Dendritic cell treated with granulocyte-macrophage colony-stimulating factor and Interleukin-4, amounts not matched to agents 40 ng/mL and 50 ng/mL, for 4 days (primary cell): ENCODE measurements at regions not wholly inside any gene's neighbourhood (a gene's known extent, or its start where the extent isn't known, plus 50 kb on each side); places are given as distances from the start of the nearest gene placed in this dataset.

Experiments
- H3K27ac Mint-ChIP-seq: one replicate; pipeline ENCODE4 v1.8.0; 2022; ENCODE audit warnings: mild to moderate bottlenecking, mixed read lengths
- H3K27me3 Mint-ChIP-seq: one replicate; pipeline ENCODE4 v1.8.0; 2022; ENCODE audit warnings: mild to moderate bottlenecking, mixed read lengths
- H3K36me3 Mint-ChIP-seq: one replicate; pipeline ENCODE4 v1.8.0; 2022; ENCODE audit warnings: low read depth, mixed read lengths
- H3K4me1 Mint-ChIP-seq: one replicate; pipeline ENCODE4 v1.8.0; 2022; ENCODE audit warnings: low read depth, mixed read lengths
- H3K4me3 Mint-ChIP-seq: one replicate; pipeline ENCODE4 v1.8.0; 2022; ENCODE audit warnings: mild to moderate bottlenecking, moderate library complexity, mixed read lengths
- H3K9me3 Mint-ChIP-seq: one replicate; pipeline ENCODE4 v1.8.0; 2022; ENCODE audit warnings: mixed read lengths
- intact Hi-C: fragments of 100-400 bp; cut with micrococcal nuclease; formaldehyde crosslinking; loops from one replicate; pipeline ENCODE4 v1.15.0; 2022

DNA sequence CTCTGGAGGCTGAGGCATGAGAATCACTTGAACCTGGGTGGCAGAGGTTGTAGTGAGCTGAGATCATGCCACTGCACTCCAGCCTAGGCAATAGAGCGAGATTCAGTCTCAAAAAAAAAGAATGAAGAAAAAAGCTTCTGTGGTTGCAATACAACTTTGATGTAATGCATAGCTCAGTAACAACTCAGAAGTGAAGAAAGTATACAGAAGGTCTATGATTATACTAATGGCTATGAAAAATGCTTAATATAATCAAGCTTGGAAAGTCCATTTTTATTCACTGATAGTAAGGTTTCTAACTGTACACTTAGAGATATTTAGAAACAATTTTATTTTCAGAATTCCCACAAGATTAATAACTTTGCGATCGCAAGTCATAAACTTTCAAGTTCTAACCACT, 88.2 kb upstream of the FRMD6 start:
- intact Hi-C loops, result no loop called here
- Mint-ChIP-seq H3K27me3 (peaks cover 2% of the 10 kb centered on the region), H3K4me3 (no peak overlapping the region), H3K4me1 (no peaks in the 10 kb centered on the region), H3K36me3 (no peaks in the 10 kb centered on the region), H3K9me3 (no peaks in the 10 kb centered on the region), H3K27ac (no peak overlapping the region)

DNA sequence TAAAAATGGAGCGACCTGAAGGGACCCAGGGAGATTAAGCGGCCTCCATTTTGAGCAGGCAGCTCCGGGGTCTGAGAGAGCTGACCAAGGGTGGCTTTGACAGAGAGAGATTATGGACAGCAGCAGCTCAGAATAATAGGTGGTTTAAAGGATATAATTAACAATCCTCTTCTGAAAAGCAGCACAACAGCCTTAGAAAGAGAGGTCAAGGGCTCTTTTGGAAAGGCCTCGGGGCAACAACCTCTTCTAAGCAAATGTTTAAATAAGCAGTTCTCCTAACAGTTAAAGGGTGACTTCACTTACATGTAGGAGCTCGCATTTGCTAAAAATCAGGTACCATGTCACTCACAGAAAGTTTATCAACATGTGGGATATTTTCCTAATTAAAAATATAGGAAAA, 87.2 kb upstream of the FRMD6 start:
- no peak overlapping the region for H3K27ac Mint-ChIP-seq
- intact Hi-C loops, result no loop called here
- peaks cover 2% of the 10 kb centered on the region for H3K27me3 Mint-ChIP-seq
- H3K4me3 Mint-ChIP-seq, result no peak overlapping the region
- no peaks in the 10 kb centered on the region for H3K36me3 Mint-ChIP-seq
- no peaks in the 10 kb centered on the region for H3K4me1 Mint-ChIP-seq
- H3K9me3 Mint-ChIP-seq, result no peaks in the 10 kb centered on the region

DNA sequence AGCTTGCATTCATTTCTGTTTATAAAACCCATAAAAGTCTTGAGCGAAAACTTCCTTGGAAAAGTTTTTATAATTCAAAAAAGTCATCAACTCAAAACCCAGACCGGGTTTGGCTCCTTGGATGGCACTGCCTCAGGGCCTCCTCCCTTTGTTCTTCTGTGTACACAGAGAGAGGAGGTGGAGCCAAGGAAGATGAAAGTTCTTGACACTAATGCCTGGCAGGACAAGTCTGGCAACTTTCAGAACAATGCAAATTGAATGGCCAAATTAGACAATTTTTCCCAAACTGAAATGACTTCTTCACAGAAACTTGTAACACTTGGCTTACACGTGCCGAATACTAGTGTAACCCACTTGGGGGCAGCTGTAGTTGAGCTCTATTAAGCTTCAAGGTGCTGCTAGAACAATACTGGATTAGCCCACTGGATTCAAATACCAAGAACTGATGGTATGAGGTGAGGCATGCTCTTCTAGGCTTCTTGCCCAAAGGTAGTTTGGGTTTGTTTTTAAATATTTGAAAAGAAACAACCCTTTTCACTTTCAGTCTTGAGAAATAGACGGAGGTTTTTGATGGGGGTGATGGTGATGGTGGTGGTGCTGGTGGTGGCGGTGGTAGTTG, 86.6 kb upstream of the FRMD6 start:
- no peaks in the 10 kb centered on the region for H3K4me1 Mint-ChIP-seq
- intact Hi-C loops, result no loop called here
- H3K27ac Mint-ChIP-seq, result no peak overlapping the region
- no peaks in the 10 kb centered on the region for H3K9me3 Mint-ChIP-seq
- peaks cover 2% of the 10 kb centered on the region for H3K27me3 Mint-ChIP-seq
- H3K36me3 Mint-ChIP-seq, result no peaks in the 10 kb centered on the region
- no peak overlapping the region for H3K4me3 Mint-ChIP-seq

DNA sequence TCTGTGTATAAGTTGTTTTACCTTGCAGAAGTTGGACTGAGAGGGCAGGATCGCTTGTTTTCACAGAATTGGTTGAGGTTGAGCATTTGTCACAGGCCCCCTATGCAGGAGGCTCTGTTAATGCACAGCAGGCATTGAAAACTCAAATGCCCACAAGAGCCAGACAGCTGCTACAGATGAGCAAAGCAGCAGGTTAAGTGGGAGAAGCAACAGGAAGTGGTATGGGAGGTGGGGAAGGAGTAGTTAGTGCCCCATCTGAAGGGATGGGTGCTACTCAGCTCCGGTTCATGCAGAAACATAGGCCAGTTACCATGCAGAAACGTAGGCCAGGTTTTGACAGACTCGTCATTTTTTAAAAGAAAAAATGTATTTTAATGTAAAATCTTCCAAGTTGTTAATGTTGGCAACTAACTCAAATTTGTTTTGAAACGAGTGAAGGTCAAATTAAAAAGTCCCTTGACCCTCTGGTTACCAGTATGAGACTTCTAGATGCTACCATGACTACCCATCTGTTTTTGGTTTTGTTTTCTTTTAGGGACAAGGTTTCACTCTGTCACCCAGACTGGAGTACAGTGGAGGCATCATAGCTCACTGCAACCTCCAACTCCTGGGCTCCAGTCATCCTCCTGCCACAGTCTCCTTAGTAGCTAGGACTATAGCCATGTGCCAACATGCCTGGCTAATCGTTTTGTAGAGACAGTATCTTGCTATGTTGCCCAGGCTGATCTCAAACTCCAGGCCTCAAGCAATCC, 84.7 kb upstream of the FRMD6 start:
- H3K27ac Mint-ChIP-seq, result no peak overlapping the region
- H3K27me3 Mint-ChIP-seq, result peaks cover 2% of the 10 kb centered on the region
- intact Hi-C loops, result no loop called here
- H3K9me3 Mint-ChIP-seq, result no peaks in the 10 kb centered on the region
- H3K36me3 Mint-ChIP-seq, result no peaks in the 10 kb centered on the region
- no peak overlapping the region for H3K4me3 Mint-ChIP-seq
- no peaks in the 10 kb centered on the region for H3K4me1 Mint-ChIP-seq

DNA sequence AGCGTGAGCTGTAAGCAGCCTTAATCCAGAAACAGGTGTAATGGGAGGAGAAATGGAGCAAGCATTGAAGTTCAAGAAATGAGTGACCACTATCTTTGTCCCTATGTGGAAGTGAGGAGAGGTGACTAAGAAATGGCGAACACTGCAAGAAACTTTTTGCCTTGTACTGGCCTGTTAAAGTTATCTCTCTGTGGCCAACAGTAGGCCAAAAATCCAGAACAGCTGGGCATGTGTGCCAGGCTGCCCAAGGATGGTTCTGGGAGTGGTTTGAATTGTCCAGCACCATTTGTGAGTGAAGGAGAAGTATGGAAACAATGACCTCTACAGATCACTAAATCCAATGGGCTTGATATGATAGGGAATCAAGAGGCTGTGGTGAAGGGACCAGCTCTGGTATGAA, 83.3 kb upstream of the FRMD6 start:
- Mint-ChIP-seq H3K36me3 (no peaks in the 10 kb centered on the region), H3K4me3 (no peak overlapping the region), H3K9me3 (no peaks in the 10 kb centered on the region), H3K27ac (no peak overlapping the region), H3K4me1 (no peaks in the 10 kb centered on the region), H3K27me3 (peaks cover 5% of the 10 kb centered on the region)
- intact Hi-C loops, result loop anchor here (2.0 kb wide), 1 partner anchor 20 kb away; no protein-coding TSS in a partner anchor

DNA sequence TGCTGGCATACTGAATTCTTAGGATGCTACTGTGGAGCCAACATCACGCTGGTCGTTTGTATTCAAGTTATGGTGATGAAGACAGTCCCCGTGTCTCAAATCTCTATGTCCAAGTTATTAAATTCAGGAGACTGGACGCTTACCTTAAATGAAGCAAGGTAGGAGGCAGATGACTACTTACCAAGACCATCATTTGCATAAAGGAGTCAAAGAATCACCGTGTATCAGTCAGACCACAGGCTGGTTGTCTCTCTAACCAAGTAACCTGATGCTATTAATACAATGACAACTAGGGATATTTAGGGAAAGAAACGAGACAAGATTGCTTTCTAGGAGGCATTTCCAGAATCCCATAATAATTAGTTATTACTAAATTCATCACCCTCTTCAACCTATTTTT, 78.1 kb upstream of the FRMD6 start:
- Mint-ChIP-seq H3K4me3 (no peak overlapping the region), H3K36me3 (no peaks in the 10 kb centered on the region), H3K27me3 (peaks cover 13% of the 10 kb centered on the region), H3K27ac (no peak overlapping the region), H3K9me3 (no peaks in the 10 kb centered on the region), H3K4me1 (peaks cover 3% of the 10 kb centered on the region)
- intact Hi-C loops, result no loop called here

DNA sequence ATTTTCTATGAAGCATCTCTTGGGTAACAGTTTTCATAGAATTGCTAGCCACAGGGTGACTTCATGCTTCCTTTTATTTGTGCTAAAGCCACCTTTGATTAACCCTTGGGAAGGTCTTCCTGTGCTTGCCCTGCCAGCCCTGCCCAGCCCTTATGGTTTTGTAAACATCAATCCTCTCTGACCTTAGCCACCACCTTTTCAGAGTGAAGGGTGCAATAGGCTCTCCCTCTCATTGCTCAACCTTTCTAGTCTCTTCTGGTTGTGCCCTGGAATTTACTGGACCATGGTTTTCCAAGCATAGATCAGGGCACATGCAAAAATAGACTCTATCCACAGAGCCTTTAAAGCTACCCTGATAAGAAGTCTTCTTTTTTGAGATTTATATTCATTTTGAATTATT, 77.7 kb upstream of the FRMD6 start:
- Mint-ChIP-seq H3K4me1 (peaks cover 6% of the 10 kb centered on the region), H3K27ac (no peak overlapping the region), H3K9me3 (no peaks in the 10 kb centered on the region), H3K36me3 (no peaks in the 10 kb centered on the region), H3K27me3 (peaks cover 13% of the 10 kb centered on the region), H3K4me3 (no peak overlapping the region)
- intact Hi-C loops, result no loop called here

DNA sequence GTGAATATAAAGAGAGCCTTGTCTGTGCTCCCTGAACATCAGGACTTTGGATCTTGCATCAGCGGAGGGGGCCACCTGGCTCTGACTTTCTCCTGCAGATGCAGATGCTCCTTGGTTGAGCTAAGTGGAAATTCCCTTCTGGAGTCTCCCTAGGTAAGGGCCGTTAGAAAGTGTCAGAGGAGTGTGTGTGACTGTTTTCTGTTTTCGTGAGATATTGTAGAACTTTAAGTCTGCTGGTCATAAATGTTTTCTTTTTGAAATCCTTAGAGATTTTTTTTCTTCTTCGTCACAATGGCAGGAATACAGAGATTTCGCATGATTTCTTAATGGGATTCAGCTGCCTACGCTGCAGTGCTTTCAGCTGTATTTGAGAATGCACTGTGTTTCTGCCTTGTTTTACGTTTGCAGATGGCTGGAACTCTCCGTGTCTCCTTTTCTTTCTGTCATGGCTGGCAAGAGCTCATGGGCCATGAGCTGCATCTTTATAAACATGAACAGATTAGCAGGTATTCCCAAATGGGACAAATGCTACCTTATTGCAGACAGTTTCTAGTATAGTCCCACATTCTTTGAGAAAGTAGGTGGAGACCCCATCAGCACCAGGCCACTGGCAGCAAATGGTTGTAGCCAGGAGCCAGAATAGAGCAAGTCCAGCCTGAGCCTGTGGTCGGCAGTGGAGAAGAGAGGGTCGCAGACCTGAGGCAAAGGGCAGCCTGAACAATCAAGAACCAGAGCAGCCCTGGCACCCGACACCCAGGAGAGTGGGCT, 76.2 kb upstream of the FRMD6 start:
- H3K4me1 Mint-ChIP-seq, result peaks cover 6% of the 10 kb centered on the region
- no peak overlapping the region for H3K27ac Mint-ChIP-seq
- H3K4me3 Mint-ChIP-seq, result no peak overlapping the region
- no peaks in the 10 kb centered on the region for H3K36me3 Mint-ChIP-seq
- H3K9me3 Mint-ChIP-seq, result no peaks in the 10 kb centered on the region
- intact Hi-C loops, result no loop called here
- H3K27me3 Mint-ChIP-seq, result peaks cover 16% of the 10 kb centered on the region

DNA sequence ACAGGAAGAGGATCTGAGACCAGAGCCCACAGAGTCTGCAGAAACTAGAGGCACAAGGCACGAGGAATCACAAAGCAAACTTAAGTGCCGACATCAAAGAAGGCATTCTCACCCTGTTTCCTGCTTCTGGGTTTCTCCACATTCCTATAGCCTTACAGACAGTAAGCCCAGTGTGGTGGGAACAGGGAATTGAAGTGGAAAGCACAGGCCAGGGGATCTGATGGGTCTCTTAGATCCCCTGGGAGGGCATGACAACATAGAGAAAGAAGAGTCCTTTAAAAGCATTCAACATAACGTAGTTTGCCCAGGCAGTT, 75.6 kb upstream of the FRMD6 start:
- H3K9me3 Mint-ChIP-seq, result no peaks in the 10 kb centered on the region
- H3K27me3 Mint-ChIP-seq, result peaks cover 17% of the 10 kb centered on the region
- no peaks in the 10 kb centered on the region for H3K36me3 Mint-ChIP-seq
- no peak overlapping the region for H3K27ac Mint-ChIP-seq
- H3K4me1 Mint-ChIP-seq, result peaks cover 6% of the 10 kb centered on the region
- no peak overlapping the region for H3K4me3 Mint-ChIP-seq
- intact Hi-C loops, result no loop called here

DNA sequence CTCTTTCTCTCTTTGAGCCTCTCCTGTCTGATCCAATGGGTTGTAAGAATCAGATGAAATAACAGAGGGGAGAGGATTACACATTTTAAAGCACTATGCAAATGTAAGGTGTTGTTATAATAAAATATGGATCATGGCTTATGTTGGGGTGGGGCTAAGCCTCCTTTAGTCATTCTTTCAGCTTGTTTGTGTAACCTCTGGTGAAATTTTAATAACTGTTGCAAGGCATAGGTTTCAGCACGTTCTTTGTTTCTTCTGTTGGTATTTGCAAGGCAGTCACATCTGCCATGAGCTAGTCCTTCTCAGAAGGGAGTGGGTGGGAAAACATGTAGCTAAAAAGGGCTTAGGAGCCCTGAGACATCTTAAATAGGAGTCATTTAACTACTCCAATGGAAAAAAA, 74.8 kb upstream of the FRMD6 start:
- Mint-ChIP-seq H3K4me3 (no peak overlapping the region), H3K36me3 (no peaks in the 10 kb centered on the region), H3K4me1 (peaks cover 6% of the 10 kb centered on the region), H3K27me3 (peaks cover 18% of the 10 kb centered on the region), H3K27ac (no peak overlapping the region), H3K9me3 (no peaks in the 10 kb centered on the region)
- intact Hi-C loops, result no loop called here

DNA sequence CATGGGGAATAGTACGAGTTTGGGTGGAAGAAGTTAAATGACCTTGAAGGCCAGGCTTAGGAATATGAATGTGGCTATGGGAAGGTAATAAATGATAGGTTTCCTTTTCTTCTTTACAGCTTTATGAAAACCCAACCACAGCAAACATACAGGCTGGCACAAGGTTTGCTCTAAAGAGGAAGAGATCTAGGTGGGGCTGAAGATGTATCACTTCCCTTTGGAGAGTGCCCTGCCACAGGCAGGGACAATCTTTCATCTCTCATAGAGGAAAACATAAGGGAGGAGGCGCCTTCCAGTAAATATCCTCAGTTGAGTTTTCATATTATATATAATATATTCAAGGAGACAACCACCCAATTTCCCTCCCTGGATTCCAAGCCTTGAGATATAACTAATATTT, 72.9 kb upstream of the FRMD6 start:
- H3K36me3 Mint-ChIP-seq, result no peaks in the 10 kb centered on the region
- intact Hi-C loops, result no loop called here
- no peak overlapping the region for H3K27ac Mint-ChIP-seq
- no peak overlapping the region for H3K4me3 Mint-ChIP-seq
- H3K4me1 Mint-ChIP-seq, result peaks cover 6% of the 10 kb centered on the region
- no peaks in the 10 kb centered on the region for H3K9me3 Mint-ChIP-seq
- H3K27me3 Mint-ChIP-seq, result peaks cover 12% of the 10 kb centered on the region

DNA sequence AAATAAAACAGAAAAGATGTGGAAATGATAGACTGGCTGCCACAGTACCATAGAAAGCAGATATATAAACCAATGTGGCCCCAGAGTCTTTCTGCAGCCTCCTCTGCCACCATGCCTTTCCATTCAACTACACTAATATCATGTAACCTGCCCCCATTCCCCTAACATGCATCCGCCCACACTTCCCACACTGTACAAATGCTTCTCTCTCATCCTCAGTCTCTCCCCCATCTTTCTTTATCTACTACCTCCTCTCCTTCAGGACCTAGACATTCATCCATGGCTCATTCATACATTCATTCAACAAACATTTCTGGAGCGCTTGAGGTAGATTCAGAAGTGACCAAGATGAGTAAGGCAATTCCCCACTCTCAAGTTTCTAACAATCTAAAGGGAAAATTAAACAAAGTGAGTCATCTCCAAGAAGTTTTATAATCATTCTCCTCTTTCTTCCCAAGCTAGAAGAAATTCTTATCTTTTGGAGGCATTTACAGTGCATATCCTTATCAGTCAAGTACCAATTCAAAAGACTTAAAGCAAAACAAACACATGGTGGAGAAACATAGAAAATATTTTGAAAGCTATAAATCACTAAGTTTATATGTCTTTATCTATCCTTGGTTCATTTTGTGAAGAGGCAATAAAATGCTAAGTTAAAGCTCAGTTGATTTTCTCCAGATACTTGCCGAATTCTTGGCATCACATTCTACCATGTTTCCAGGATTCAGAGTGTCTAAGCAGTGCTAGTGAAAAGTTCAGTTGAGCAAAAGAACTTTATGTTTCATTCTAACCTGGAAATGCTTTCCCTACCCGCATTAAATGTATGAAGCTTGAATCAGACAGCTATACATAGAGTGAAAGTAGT, 70.5 kb upstream of the FRMD6 start:
- Mint-ChIP-seq H3K36me3 (no peaks in the 10 kb centered on the region), H3K4me1 (peaks cover 6% of the 10 kb centered on the region), H3K27me3 (peaks cover 7% of the 10 kb centered on the region), H3K27ac (no peak overlapping the region), H3K4me3 (no peak overlapping the region), H3K9me3 (no peaks in the 10 kb centered on the region)
- intact Hi-C loops, result no loop called here

DNA sequence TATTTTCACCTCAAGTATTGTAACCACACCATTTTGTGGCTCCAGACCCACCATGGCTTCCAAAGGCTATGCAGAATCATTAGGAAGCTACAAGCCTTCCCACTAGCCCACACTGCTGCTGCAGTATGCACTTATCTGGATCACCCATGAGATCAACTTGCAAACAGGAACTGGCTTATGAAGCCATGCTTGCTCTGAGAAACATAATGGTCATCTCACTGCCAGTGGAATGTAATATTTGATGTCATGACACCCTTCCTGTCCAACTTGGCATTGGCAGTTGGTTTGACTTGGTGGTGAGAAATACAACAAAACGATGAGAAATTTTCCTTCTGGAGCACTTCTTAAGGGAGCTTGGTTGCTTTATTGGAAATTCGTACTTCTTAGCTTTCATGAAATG, 69.3 kb upstream of the FRMD6 start:
- Mint-ChIP-seq H3K4me1 (peaks cover 6% of the 10 kb centered on the region), H3K9me3 (no peaks in the 10 kb centered on the region), H3K27ac (no peak overlapping the region), H3K4me3 (no peak overlapping the region), H3K36me3 (no peaks in the 10 kb centered on the region), H3K27me3 (peaks cover 5% of the 10 kb centered on the region)
- intact Hi-C loops, result no loop called here

DNA sequence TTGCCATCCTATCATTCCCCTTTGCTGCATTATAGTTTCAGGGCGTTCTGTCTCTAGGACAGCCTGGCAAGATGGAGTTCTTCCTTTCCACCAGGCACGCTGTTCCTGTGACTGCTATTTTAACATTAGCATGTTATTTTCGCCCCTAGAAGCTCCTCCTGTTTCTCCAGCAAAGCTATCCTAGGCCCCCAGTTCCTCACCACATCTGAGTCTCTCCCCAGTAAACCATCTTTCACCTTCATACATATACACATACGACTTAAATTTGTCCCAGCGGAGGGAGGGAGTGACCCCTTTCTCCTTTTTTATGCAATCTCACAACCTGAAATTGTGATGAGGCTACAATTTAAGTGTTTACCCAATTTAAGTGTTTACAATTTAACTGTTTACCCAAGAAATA, 66.7 kb upstream of the FRMD6 start:
- intact Hi-C loops, result no loop called here
- H3K9me3 Mint-ChIP-seq, result no peaks in the 10 kb centered on the region
- H3K4me3 Mint-ChIP-seq, result no peak overlapping the region
- H3K27me3 Mint-ChIP-seq, result peaks cover 3% of the 10 kb centered on the region
- H3K36me3 Mint-ChIP-seq, result no peaks in the 10 kb centered on the region
- H3K27ac Mint-ChIP-seq, result no peak overlapping the region
- H3K4me1 Mint-ChIP-seq, result no peaks in the 10 kb centered on the region
